Testis (tissue), 2 donors: ENCODE measurements at regions not wholly inside any gene's neighbourhood (a gene's known extent, or its start where the extent isn't known, plus 50 kb on each side); places are given as distances from the start of the nearest gene placed in this dataset.

Source experiments
- DNase-seq: peaks from one replicate; pipeline ENCODE4 v3.0.0-alpha.2; 2019
- H3K27ac ChIP-seq, 2 donors: fragments of 200-600 bp; sonication (generic); one replicate each; pipeline ENCODE4 v1.5.1; 2019
- H3K27me3 ChIP-seq: fragments of 200-600 bp; sonication (generic); one replicate; pipeline ENCODE4 v1.5.1; 2019
- H3K36me3 ChIP-seq: fragments of 200-600 bp; sonication (generic); one replicate; pipeline ENCODE4 v1.5.1; 2017; ENCODE audit warnings: low read depth; ENCODE audit errors: missing control alignments
- H3K4me1 ChIP-seq: fragments of 200-600 bp; sonication (generic); one replicate; pipeline ENCODE4 v1.5.1; 2019
- H3K4me3 ChIP-seq, 2 donors: fragments of 200-600 bp; sonication (generic); one replicate each; pipeline ENCODE4 v1.5.1; 2017 to 2019
- H3K9me3 ChIP-seq: fragments of 200-600 bp; sonication (generic); one replicate; pipeline ENCODE4 v1.5.1; 2017
- CTCF ChIP-seq, 3 experiments: fragments of 450-650 bp in 2 of 3; fragments of 200-600 bp in 1 of 3; sonication (generic) in 1 of 3; IDR thresholded peaks; one replicate each; pipeline ENCODE4 v1.5.1; 2016 to 2019; ENCODE audit warnings: antibody characterized with exemption in 3 of 3, mild to moderate bottlenecking in 2 of 3, moderate library complexity in 1 of 3
- POLR2A ChIP-seq: fragments of 450-650 bp; IDR thresholded peaks from one replicate; pipeline ENCODE4 v1.6.1; 2017; ENCODE audit warnings: antibody characterized with exemption, mild to moderate bottlenecking, moderate library complexity
- WGBS, 2 donors: methylation state at CpG; one replicate each; pipeline ENCODE4 v1.1.5; 2018; 5-methylcytosine and 5-hydroxymethylcytosine counted together
- intact Hi-C: fragments of 100-400 bp; cut with DNase I; formaldehyde crosslinking; loops from one replicate; pipeline ENCODE4 v1.15.1; 2023; ENCODE audit warnings: low total_unique reads

GRCh38 chr2:46832543-46832942 lies 83.1 kb downstream of the MCFD2 start:
- Histone ChIP-seq H3K4me1 (peaks cover 8% of the 10 kb centered on the region), H3K9me3 (no peaks in the 10 kb centered on the region), H3K36me3 (no peaks in the 10 kb centered on the region), H3K27ac (no peak overlapping the region), H3K4me3 (no peak overlapping the region), H3K27me3 (no peaks in the 10 kb centered on the region)
- no peak for DNase-seq
- WGBS, 2 donors, result 81 to 83% methylated on average over 1 of the region's 1 CpG
- intact Hi-C loops, result no loop called here
- TF ChIP-seq CTCF (IDR thresholded peaks at IDR 0.05), result no peak
- TF ChIP-seq POLR2A, result no peak

DNA sequence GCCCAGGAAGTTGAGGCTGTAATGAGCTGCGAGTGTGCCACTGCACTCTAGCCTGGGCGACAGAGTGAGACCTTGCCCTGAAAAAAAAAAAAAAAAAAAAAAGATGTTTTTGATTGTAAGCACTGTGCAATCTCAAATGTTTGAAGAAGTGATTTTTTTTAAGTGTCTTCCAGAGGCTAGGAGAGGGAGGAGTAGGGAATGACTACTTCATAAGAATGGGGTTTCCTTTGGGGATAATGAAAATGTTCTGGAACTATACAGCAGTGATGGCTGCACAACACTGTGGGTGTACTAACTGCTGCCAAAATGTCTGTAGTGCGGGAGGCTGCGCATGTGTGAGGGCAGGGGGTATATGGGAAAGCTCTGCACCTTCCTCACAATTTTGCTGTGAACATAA lies 83.7 kb downstream of the MCFD2 start:
- Histone ChIP-seq H3K9me3 (no peaks in the 10 kb centered on the region), H3K36me3 (no peaks in the 10 kb centered on the region), H3K27me3 (no peaks in the 10 kb centered on the region), H3K27ac (no peak overlapping the region), H3K4me3 (no peak overlapping the region), H3K4me1 (peaks cover 8% of the 10 kb centered on the region)
- WGBS, 2 donors, result 90 to 95% methylated on average over 4 of the region's 4 CpGs
- no peak for TF ChIP-seq CTCF (IDR thresholded peaks at IDR 0.05)
- no peak for TF ChIP-seq POLR2A
- intact Hi-C loops, result no loop called here
- peak; percentile 7 for DNase-seq

- Histone ChIP-seq H3K9me3 (no peaks in the 10 kb centered on the region), H3K36me3 (no peaks in the 10 kb centered on the region), H3K4me3 (no peak overlapping the region), H3K27ac (no peak overlapping the region), H3K4me1 (peaks cover 1% of the 10 kb centered on the region), H3K27me3 (no peaks in the 10 kb centered on the region)
- no peak for DNase-seq
- intact Hi-C loops, result no loop called here
- 88 to 91% methylated on average over 7 of the region's 7 CpGs for WGBS, 2 donors
- no peak for TF ChIP-seq POLR2A
- TF ChIP-seq CTCF (IDR thresholded peaks at IDR 0.05), result no peak
These were observed 84.3 kb downstream of the MCFD2 start for GRCh38 chr2:46831051-46831868.

DNA sequence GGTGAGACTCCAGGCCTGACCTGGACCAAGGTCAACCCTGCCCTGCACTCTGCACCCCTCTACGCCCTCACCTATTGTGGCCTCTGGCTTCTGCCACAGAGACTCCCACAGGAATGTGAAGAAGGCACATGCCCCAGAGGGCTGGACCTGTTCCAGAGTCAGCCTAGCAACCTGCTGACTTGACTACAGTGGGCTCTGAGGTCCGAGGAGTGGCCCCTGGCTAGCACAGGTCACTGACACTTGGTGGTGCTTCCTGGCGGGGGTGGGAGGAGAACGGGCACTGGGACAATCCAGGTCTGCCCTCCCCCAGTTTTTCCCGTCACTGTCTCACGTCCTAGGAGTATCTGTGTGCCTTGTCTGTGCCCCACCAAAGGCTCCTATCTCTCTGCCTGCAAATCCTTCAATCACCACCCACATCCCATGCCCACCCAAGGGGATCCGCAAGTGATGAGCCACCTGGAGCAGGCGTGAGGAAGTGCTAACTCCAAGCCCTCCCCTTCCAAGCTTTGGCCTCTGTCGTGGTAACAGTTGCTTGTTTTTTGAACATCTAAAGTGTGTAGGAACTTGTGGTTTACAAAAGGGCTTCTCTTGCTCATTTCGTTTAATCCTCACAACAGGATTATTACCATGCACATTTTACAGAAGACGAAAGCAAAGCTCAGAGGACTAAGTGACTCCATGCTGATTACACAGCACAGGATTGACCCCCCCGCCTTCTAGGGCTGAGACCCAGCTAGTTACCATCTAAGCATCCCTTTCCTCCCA lies 86.2 kb downstream of the MCFD2 start:
- intact Hi-C loops, result no loop called here
- Histone ChIP-seq H3K4me3 (no peak overlapping the region), H3K4me1 (no peaks in the 10 kb centered on the region), H3K36me3 (no peaks in the 10 kb centered on the region), H3K9me3 (no peaks in the 10 kb centered on the region), H3K27me3 (no peaks in the 10 kb centered on the region), H3K27ac (no peak overlapping the region)
- WGBS, 2 donors, result 87 to 93% methylated on average over 10 to 12 of the region's 12 CpGs
- TF ChIP-seq CTCF (IDR thresholded peaks at IDR 0.05) (no peak), POLR2A (no peak)
- DNase-seq, result peak; percentile 7
